ENCODE measurements at regions not wholly inside any gene's neighbourhood (a gene's known extent, or its start where the extent isn't known, plus 50 kb on each side); places are given as distances from the start of the nearest gene placed in this dataset.

- no peak for DNase-seq (ENCODE audit: low spot score)
- TF ChIP-seq CTCF (IDR thresholded peaks at IDR 0.05; ENCODE audit: borderline replicate concordance, control extremely low read depth, extremely low read depth, insufficient read depth, missing control alignments), result no peak
- in situ Hi-C loops (cut with MboI; ENCODE audit: low sequenced_read_pairs, unreplicated experiment), result no loop called here
Measured at GRCh38 chr9:25543806-25544205, 134.4 kb downstream of the TUSC1 start.

GRCh38 chr9:25542319-25542718, 135.9 kb downstream of the TUSC1 start:
- no peak for TF ChIP-seq CTCF (IDR thresholded peaks at IDR 0.05; ENCODE audit: borderline replicate concordance, control extremely low read depth, extremely low read depth, insufficient read depth, missing control alignments)

GRCh38 chr9:25537808-25538207, 140.4 kb downstream of the TUSC1 start:
- in situ Hi-C loops (cut with MboI; ENCODE audit: low sequenced_read_pairs, unreplicated experiment), result no loop called here
- DNase-seq (ENCODE audit: low spot score), result no peak
- TF ChIP-seq CTCF (IDR thresholded peaks at IDR 0.05; ENCODE audit: borderline replicate concordance, control extremely low read depth, extremely low read depth, insufficient read depth, missing control alignments), result no peak

More at GRCh38 chr9:25542319-25542718, 135.9 kb downstream of the TUSC1 start:
- in situ Hi-C loops (cut with MboI; ENCODE audit: low sequenced_read_pairs, unreplicated experiment), result no loop called here
- DNase-seq (ENCODE audit: low spot score), result no peak

GRCh38 chr9:25519286-25519685, 159.0 kb downstream of the TUSC1 start:
- DNase-seq (ENCODE audit: low spot score), result no peak
- in situ Hi-C loops (cut with MboI; ENCODE audit: low sequenced_read_pairs, unreplicated experiment), result no loop called here
- TF ChIP-seq CTCF (IDR thresholded peaks at IDR 0.05; ENCODE audit: borderline replicate concordance, control extremely low read depth, extremely low read depth, insufficient read depth, missing control alignments), result no peak

- no peak for TF ChIP-seq CTCF (IDR thresholded peaks at IDR 0.05; ENCODE audit: borderline replicate concordance, control extremely low read depth, extremely low read depth, insufficient read depth, missing control alignments)
- in situ Hi-C loops (cut with MboI; ENCODE audit: low sequenced_read_pairs, unreplicated experiment), result no loop called here
Measured at GRCh38 chr9:25517701-25518100, 160.5 kb downstream of the TUSC1 start.

GRCh38 chr9:25513509-25514033, 164.7 kb downstream of the TUSC1 start:
- no peak for DNase-seq (ENCODE audit: low spot score)
- in situ Hi-C loops (cut with MboI; ENCODE audit: low sequenced_read_pairs, unreplicated experiment), result no loop called here
- no peak for TF ChIP-seq CTCF (IDR thresholded peaks at IDR 0.05; ENCODE audit: borderline replicate concordance, control extremely low read depth, extremely low read depth, insufficient read depth, missing control alignments)

More at GRCh38 chr9:25517701-25518100, 160.5 kb downstream of the TUSC1 start:
- no peak for DNase-seq (ENCODE audit: low spot score)
